ENCODE measurements at regions not wholly inside any gene's neighbourhood (a gene's known extent, or its start where the extent isn't known, plus 50 kb on each side); places are given as distances from the start of the nearest gene placed in this dataset.

- no peak for TF ChIP-seq CTCF (IDR thresholded peaks at IDR 0.05; ENCODE audit: insufficient read depth, low read depth, low read length, missing control alignments)
- no peak overlapping the region for H3K4me3 ChIP-seq (ENCODE audit: low read depth, low read length)
- no peak for DNase-seq (ENCODE audit: low read depth)
Measured at GRCh38 chr4:136025540-136025939, 1506.8 kb downstream of the PCDH18 start.

- no peak for DNase-seq (ENCODE audit: low read depth)
- no peak for TF ChIP-seq CTCF (IDR thresholded peaks at IDR 0.05; ENCODE audit: insufficient read depth, low read depth, low read length, missing control alignments)
- H3K4me3 ChIP-seq (ENCODE audit: low read depth, low read length): no peak overlapping the region
Measured at GRCh38 chr4:136017556-136017955, 1514.7 kb downstream of the PCDH18 start.

GRCh38 chr4:136012220-136012619 is 1520.1 kb downstream of the PCDH18 start:
- TF ChIP-seq CTCF (IDR thresholded peaks at IDR 0.05; ENCODE audit: insufficient read depth, low read depth, low read length, missing control alignments): no peak
- no peak for DNase-seq (ENCODE audit: low read depth)
- H3K4me3 ChIP-seq (ENCODE audit: low read depth, low read length): no peak overlapping the region

DNA sequence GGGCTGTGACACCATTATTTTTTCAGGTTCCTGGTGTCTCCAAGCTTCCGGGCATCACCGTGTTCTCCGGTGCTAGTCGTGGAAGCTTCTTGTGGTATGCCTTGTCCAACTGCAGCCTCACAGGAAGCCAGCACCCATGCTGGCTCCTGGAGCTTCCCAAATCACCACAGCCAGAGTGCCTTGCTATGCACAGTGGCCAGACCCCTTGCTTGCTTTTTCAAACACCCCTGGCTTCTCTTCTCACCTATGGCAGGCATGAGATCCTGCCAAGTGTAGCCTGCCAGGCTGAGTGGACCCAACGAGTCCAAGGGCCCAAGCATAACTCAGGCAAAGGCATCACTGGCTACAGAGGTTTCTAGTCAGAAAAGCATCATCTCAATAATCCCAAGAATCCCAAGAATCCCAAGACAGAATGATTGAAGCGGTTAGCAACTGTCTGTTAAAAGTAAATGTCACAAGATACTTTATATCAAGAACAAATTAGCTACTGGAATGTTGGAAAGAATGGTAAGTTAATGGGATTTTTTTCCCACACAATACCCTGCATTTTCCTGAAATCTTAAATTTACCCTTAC is 1522.9 kb downstream of the PCDH18 start:
- H3K4me3 ChIP-seq (ENCODE audit: low read depth, low read length): no peak overlapping the region
- no peak for DNase-seq (ENCODE audit: low read depth)
- TF ChIP-seq CTCF (IDR thresholded peaks at IDR 0.05; ENCODE audit: insufficient read depth, low read depth, low read length, missing control alignments): no peak

- TF ChIP-seq CTCF (IDR thresholded peaks at IDR 0.05; ENCODE audit: insufficient read depth, low read depth, low read length, missing control alignments): no peak
- no peak overlapping the region for H3K4me3 ChIP-seq (ENCODE audit: low read depth, low read length)
Measured at GRCh38 chr4:136007991-136008390, 1524.3 kb downstream of the PCDH18 start.

DNA sequence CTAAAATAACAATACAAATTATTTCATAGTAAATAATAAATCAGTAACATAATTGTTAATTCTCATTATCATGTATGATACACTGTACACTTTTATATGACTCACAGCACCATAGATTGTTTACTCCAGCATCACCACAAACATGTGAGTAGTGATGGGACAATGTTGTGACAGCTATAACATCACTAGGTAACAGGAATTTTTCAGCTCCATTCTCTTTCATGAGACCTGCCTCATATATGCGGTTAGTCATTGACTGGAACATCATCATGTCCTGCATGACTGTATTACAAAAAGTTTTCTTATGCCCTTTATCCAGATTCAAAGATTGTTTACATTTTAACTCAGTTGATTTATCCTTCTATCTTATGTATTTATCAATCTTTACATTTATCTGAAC is 1530.0 kb downstream of the PCDH18 start:
- no peak overlapping the region for H3K4me3 ChIP-seq (ENCODE audit: low read depth, low read length)
- TF ChIP-seq CTCF (IDR thresholded peaks at IDR 0.05; ENCODE audit: insufficient read depth, low read depth, low read length, missing control alignments): no peak
- no peak for DNase-seq (ENCODE audit: low read depth)

More at GRCh38 chr4:136007991-136008390, 1524.3 kb downstream of the PCDH18 start:
- no peak for DNase-seq (ENCODE audit: low read depth)

DNA sequence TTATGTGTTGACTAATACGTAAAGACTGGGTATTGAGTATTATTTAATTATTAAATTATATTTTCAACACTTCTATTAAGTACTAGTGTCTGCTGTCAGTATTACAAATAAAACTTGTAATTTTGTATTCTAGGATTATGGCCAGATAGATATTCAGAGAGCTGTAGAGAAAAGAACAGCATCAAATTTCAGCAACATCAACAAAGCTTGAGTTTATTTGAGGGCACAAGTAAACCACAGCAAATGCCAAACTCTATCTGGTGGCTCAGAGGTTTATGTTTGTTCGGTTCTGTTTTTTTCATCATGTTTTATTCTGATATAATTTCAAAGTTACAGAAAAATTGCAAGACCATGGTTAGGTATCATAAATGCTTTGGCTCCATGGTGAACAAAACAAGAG is 1530.5 kb downstream of the PCDH18 start:
- no peak for TF ChIP-seq CTCF (IDR thresholded peaks at IDR 0.05; ENCODE audit: insufficient read depth, low read depth, low read length, missing control alignments)
- DNase-seq (ENCODE audit: low read depth): no peak
- H3K4me3 ChIP-seq (ENCODE audit: low read depth, low read length): no peak overlapping the region
